Natural killer cell (primary cell): ENCODE measurements at regions not wholly inside any gene's neighbourhood (a gene's known extent, or its start where the extent isn't known, plus 50 kb on each side); places are given as distances from the start of the nearest gene placed in this dataset.

Experiments
- ATAC-seq, 3 donors: fragments of 150-1000 bp in 2 of 3; fragments of 200-7000 bp in 1 of 3; cut with Tn5 transposase; 1 replicate in 1 of 3; 2 replicates in 2 of 3; pipeline ENCODE4 v1.10.0; 2021; ENCODE audit warnings: mild to moderate bottlenecking in 2 of 3, moderate library complexity in 2 of 3
- DNase-seq, 2 donors: peaks; one replicate each; pipeline versions ENCODE4 v3.0.0 to v3.0.0-alpha.2; 2013 to 2021; ENCODE audit warnings: mixed read lengths in 1 of 2
- H3K27ac ChIP-seq: one replicate; pipeline ENCODE4 v1.5.1; 2013; ENCODE audit warnings: mild to moderate bottlenecking, low read length
- H3K27me3 ChIP-seq: one replicate; pipeline ENCODE4 v1.6.1; 2013; ENCODE audit warnings: low read length; ENCODE audit not compliant: control insufficient read depth, insufficient read depth
- H3K36me3 ChIP-seq: one replicate; pipeline ENCODE4 v1.6.1; 2013; ENCODE audit warnings: low read length; ENCODE audit not compliant: control insufficient read depth, insufficient read depth
- H3K4me1 ChIP-seq: one replicate; pipeline ENCODE4 v1.6.1; 2013; ENCODE audit warnings: low read length; ENCODE audit not compliant: control insufficient read depth, insufficient read depth
- H3K4me3 ChIP-seq: one replicate; pipeline ENCODE4 v1.5.1; 2013; ENCODE audit warnings: low read length
- H3K9me3 ChIP-seq: one replicate; pipeline ENCODE4 v1.6.1; 2013; ENCODE audit warnings: low read length; ENCODE audit not compliant: control insufficient read depth, insufficient read depth
- H3K27ac Mint-ChIP-seq, 2 donors: one replicate each; pipeline ENCODE4 v1.8.0; 2022; ENCODE audit warnings: mild to moderate bottlenecking in 2 of 2, mixed read lengths in 2 of 2, moderate library complexity in 1 of 2
- H3K27me3 Mint-ChIP-seq, 2 donors: one replicate each; pipeline ENCODE4 v1.8.0; 2022; ENCODE audit warnings: low read depth in 2 of 2, mixed read lengths in 2 of 2
- H3K36me3 Mint-ChIP-seq: one replicate; pipeline ENCODE4 v1.8.0; 2022; ENCODE audit warnings: mixed read lengths
- H3K4me1 Mint-ChIP-seq, 2 donors: one replicate each; pipeline ENCODE4 v1.8.0; 2022; ENCODE audit warnings: mixed read lengths in 2 of 2
- H3K4me3 Mint-ChIP-seq: one replicate; pipeline ENCODE4 v1.8.0; 2022; ENCODE audit warnings: mild to moderate bottlenecking, moderate library complexity, mixed read lengths
- H3K9me3 Mint-ChIP-seq, 2 donors: one replicate each; pipeline ENCODE4 v1.8.0; 2022; ENCODE audit warnings: mixed read lengths in 2 of 2
- CTCF ChIP-seq: fragments of 200-600 bp; IDR thresholded peaks from one replicate; pipeline ENCODE4 v1.8.0; 2022; ENCODE audit warnings: antibody characterized with exemption
- WGBS: methylation state at CpG from one replicate; pipeline ENCODE4 v1.1.7; 2013; ENCODE audit warnings: missing lambda C conversion rate; ENCODE audit not compliant: insufficient coverage; 5-methylcytosine and 5-hydroxymethylcytosine counted together
- intact Hi-C: fragments of 100-400 bp; cut with micrococcal nuclease; formaldehyde crosslinking; loops from one replicate; pipeline ENCODE4 v1.14.2; 2022

GRCh38 chr4:62402088-62402806, 1202.1 kb downstream of the ADGRL3 start:
- peaks cover 5% of the 10 kb centered on the region for H3K9me3 ChIP-seq
- H3K27ac ChIP-seq: peak overlapping the region; percentile 20
- DNase-seq (no peak), ATAC-seq (peak in 2 of 3 donors; percentile 44 to 64)
- H3K4me1 ChIP-seq: peaks cover 2% of the 10 kb centered on the region
- intact Hi-C loops: no loop called here
- H3K4me3 Mint-ChIP-seq: no peak overlapping the region
- TF ChIP-seq CTCF: no peak
- H3K4me1 Mint-ChIP-seq: no peaks in the 10 kb centered on the region
- no peak overlapping the region for H3K4me3 ChIP-seq
- no peaks in the 10 kb centered on the region for H3K36me3 ChIP-seq
- H3K27ac Mint-ChIP-seq: peak overlapping the region; percentile 27 to 50
- H3K27me3 Mint-ChIP-seq: no peaks in the 10 kb centered on the region
- peaks cover 2% of the 10 kb centered on the region for H3K36me3 Mint-ChIP-seq
- H3K9me3 Mint-ChIP-seq: peaks cover 13 to 16% of the 10 kb centered on the region in 2 donors
- H3K27me3 ChIP-seq: no peaks in the 10 kb centered on the region

- Mint-ChIP-seq H3K36me3 (peaks cover 7% of the 10 kb centered on the region), H3K27ac (peak overlapping the region in 1 of 2 donors; percentile 18), H3K4me3 (peak overlapping the region; percentile 41), H3K4me1 (no peaks in the 10 kb centered on the region), H3K27me3 (no peaks in the 10 kb centered on the region), H3K9me3 (peaks cover 12 to 13% of the 10 kb centered on the region in 2 donors)
- ATAC-seq (peak; percentile 33 to 56 (median 52)), DNase-seq (no peak)
- no peaks in the 10 kb centered on the region for H3K36me3 ChIP-seq
- TF ChIP-seq CTCF: no peak
- no peak overlapping the region for H3K4me3 ChIP-seq
- no peak overlapping the region for H3K27ac ChIP-seq
- intact Hi-C loops: no loop called here
- peaks cover 2% of the 10 kb centered on the region for H3K4me1 ChIP-seq
- no peaks in the 10 kb centered on the region for H3K9me3 ChIP-seq
- 6% methylated on average over 4 of the region's 4 CpGs for WGBS
- H3K27me3 ChIP-seq: no peaks in the 10 kb centered on the region
These were observed 1199.1 kb downstream of the ADGRL3 start for GRCh38 chr4:62399242-62399641.

- no peaks in the 10 kb centered on the region for H3K27me3 ChIP-seq
- H3K36me3 Mint-ChIP-seq: peaks cover 12% of the 10 kb centered on the region
- DNase-seq: no peak
- no peaks in the 10 kb centered on the region for H3K36me3 ChIP-seq
- ATAC-seq: no peak
- peaks cover 12 to 15% of the 10 kb centered on the region in 2 donors for H3K9me3 Mint-ChIP-seq
- no peaks in the 10 kb centered on the region for H3K4me1 Mint-ChIP-seq
- no peak overlapping the region for H3K4me3 ChIP-seq
- TF ChIP-seq CTCF: no peak
- no peaks in the 10 kb centered on the region for H3K27me3 Mint-ChIP-seq
- H3K27ac Mint-ChIP-seq: no peak overlapping the region
- 84% methylated on average over 3 of the region's 3 CpGs for WGBS
- H3K9me3 ChIP-seq: no peaks in the 10 kb centered on the region
- no peak overlapping the region for H3K4me3 Mint-ChIP-seq
- H3K4me1 ChIP-seq: peaks cover 2% of the 10 kb centered on the region
- no peak overlapping the region for H3K27ac ChIP-seq
- intact Hi-C loops: no loop called here
These were observed 1198.2 kb downstream of the ADGRL3 start for GRCh38 chr4:62398318-62398717.

- no peak for ATAC-seq
- H3K4me1 Mint-ChIP-seq: no peaks in the 10 kb centered on the region
These were observed 1194.6 kb downstream of the ADGRL3 start for GRCh38 chr4:62394766-62395165.

More at GRCh38 chr4:62394766-62395165, 1194.6 kb downstream of the ADGRL3 start:
- no peaks in the 10 kb centered on the region for H3K9me3 ChIP-seq
- TF ChIP-seq CTCF: no peak
- no CpG with 5 or more reads among the region's 1 CpG for WGBS
- no peaks in the 10 kb centered on the region for H3K4me1 ChIP-seq
- no peak overlapping the region for H3K4me3 ChIP-seq
- intact Hi-C loops: no loop called here
- peaks cover 9 to 13% of the 10 kb centered on the region in 2 donors for H3K9me3 Mint-ChIP-seq
- no peak for DNase-seq
- H3K36me3 Mint-ChIP-seq: peaks cover 12% of the 10 kb centered on the region
- no peaks in the 10 kb centered on the region for H3K27me3 ChIP-seq
- H3K36me3 ChIP-seq: no peaks in the 10 kb centered on the region
- no peaks in the 10 kb centered on the region for H3K27me3 Mint-ChIP-seq
- H3K27ac Mint-ChIP-seq: no peak overlapping the region
- H3K27ac ChIP-seq: no peak overlapping the region
- no peak overlapping the region for H3K4me3 Mint-ChIP-seq
